Ovary (tissue), 7 donors: ENCODE measurements at regions not wholly inside any gene's neighbourhood (a gene's known extent, or its start where the extent isn't known, plus 50 kb on each side); places are given as distances from the start of the nearest gene placed in this dataset.

Source experiments
- DNase-seq, 5 donors: peaks; one replicate each; pipeline ENCODE4 v3.0.0-alpha.2; 2019 to 2020
- H3K27ac ChIP-seq, 2 donors: fragments of 200-600 bp; one replicate each; pipeline versions ENCODE4 v1.5.1 to v1.8.0; 2019 to 2022
- H3K27me3 ChIP-seq: fragments of 200-600 bp; one replicate; pipeline ENCODE4 v1.8.0; 2022
- H3K36me3 ChIP-seq: fragments of 200-600 bp; sonication (generic); one replicate; pipeline ENCODE4 v1.5.1; 2019
- H3K4me1 ChIP-seq: one replicate; pipeline ENCODE4 v1.8.1; 2013; ENCODE audit warnings: mild to moderate bottlenecking, moderate library complexity; ENCODE audit not compliant: insufficient read depth
- H3K4me3 ChIP-seq: fragments of 200-600 bp; sonication (generic); one replicate; pipeline ENCODE4 v1.5.1; 2017
- H3K9me3 ChIP-seq, 2 donors: fragments of 200-600 bp in 1 of 2; sonication (generic) in 1 of 2; one replicate each; pipeline versions ENCODE4 v1.5.1 to v1.8.1; 2013 to 2019; ENCODE audit warnings: mild to moderate bottlenecking in 1 of 2, moderate library complexity in 1 of 2
- EP300 ChIP-seq: sonication (generic); formaldehyde crosslinking; IDR thresholded peaks from one replicate; pipeline ENCODE4 v1.6.1; 2017; ENCODE audit warnings: antibody characterized with exemption
- POLR2A ChIP-seq: fragments of 450-650 bp; IDR thresholded peaks from one replicate; pipeline ENCODE4 v1.6.1; 2017; ENCODE audit warnings: antibody characterized with exemption, mild to moderate bottlenecking, moderate library complexity
- WGBS, 3 donors: extraction: QIAGEN DNeasy Blood & Tissue Kit in 1 of 3; methylation state at CpG; one replicate each; pipeline versions ENCODE4 v1.1.5 to v1.1.7; 2013 to 2017; 5-methylcytosine and 5-hydroxymethylcytosine counted together
- intact Hi-C, 4 donors: fragments of 100-400 bp; cut with DNase I; formaldehyde crosslinking; loops; one replicate each; pipeline versions ENCODE4 v1.11.0 to v1.15.1; 2022 to 2023
- TF ChIP-seq, protein P1 (sequence below), 3 donors: fragments of 450-650 bp in 2 of 3; fragments of 200-600 bp in 1 of 3; IDR thresholded peaks; one replicate each; pipeline versions ENCODE4 v1.5.1 to v1.8.0; 2016 to 2022; ENCODE audit warnings: antibody characterized with exemption in 3 of 3, mild to moderate bottlenecking in 1 of 3
- donor health status: DM: no; HTN: no; CAD: no; lungs with moderate emphysema.
- donor health status: DM: no; HTN: no; CAD: no.
- donor health status: Bipolar disorder and iron deficiency.
- donor health status: DM: no; HTN: no; CAD: no.
- donor health status: DM: yes; HTN: yes; CAD: no.

DNA sequence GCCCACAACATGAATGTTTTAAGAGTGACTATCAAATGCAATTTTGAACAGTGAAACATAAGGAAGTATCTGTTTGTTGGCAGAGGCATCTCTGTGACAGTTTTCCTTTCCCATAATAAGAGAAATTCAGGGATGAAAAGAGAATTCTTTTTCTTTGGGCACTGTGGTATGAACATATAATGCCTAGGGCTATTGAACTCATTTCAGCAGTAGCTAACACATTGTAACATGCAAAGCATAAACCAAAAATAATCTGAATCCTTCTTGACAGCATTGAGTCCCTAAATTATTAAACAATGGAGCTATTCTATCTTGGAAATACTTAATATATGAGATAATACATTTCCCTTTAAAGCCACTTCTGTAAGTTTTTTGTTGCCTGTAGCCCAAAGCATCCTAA is 633.0 kb upstream of the B3GALT2 start:
- H3K4me3 ChIP-seq = no peak overlapping the region
- intact Hi-C loops = no loop called here
- no peaks in the 10 kb centered on the region for H3K9me3 ChIP-seq
- TF ChIP-seq EP300 (no peak), POLR2A (no peak)
- TF ChIP-seq, protein P1, sequence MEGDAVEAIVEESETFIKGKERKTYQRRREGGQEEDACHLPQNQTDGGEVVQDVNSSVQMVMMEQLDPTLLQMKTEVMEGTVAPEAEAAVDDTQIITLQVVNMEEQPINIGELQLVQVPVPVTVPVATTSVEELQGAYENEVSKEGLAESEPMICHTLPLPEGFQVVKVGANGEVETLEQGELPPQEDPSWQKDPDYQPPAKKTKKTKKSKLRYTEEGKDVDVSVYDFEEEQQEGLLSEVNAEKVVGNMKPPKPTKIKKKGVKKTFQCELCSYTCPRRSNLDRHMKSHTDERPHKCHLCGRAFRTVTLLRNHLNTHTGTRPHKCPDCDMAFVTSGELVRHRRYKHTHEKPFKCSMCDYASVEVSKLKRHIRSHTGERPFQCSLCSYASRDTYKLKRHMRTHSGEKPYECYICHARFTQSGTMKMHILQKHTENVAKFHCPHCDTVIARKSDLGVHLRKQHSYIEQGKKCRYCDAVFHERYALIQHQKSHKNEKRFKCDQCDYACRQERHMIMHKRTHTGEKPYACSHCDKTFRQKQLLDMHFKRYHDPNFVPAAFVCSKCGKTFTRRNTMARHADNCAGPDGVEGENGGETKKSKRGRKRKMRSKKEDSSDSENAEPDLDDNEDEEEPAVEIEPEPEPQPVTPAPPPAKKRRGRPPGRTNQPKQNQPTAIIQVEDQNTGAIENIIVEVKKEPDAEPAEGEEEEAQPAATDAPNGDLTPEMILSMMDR (IDR thresholded peaks at IDR 0.05) = no peak
- no peak for DNase-seq
- no peaks in the 10 kb centered on the region for H3K27me3 ChIP-seq
- no peak overlapping the region for H3K27ac ChIP-seq
- no peaks in the 10 kb centered on the region for H3K36me3 ChIP-seq
- no peaks in the 10 kb centered on the region for H3K4me1 ChIP-seq

DNA sequence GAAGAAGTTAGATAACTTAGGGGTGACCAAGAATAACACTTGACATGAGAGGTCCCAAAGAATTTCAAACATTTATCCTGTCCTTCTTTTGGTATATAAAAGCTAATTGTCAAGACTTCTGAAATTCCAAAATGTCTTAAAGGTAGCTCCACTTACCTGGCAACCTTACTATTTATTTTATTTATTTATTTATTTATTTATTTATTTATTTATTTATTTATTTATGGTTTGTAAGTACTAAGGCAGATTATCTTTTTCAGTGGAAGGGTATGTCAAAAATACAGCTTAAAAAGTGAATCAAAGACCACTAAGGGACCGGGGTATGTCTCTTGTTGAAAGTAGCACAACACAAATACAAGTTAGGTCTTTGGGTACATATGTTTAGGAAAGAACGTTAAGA is 620.8 kb upstream of the B3GALT2 start:
- 78 to 84% (median 83%) methylated on average over 2 of the region's 2 CpGs for WGBS, 3 donors
- TF ChIP-seq POLR2A = no peak
- no peak for TF ChIP-seq EP300
- TF ChIP-seq, protein P1 (IDR thresholded peaks at IDR 0.05) = no peak
- H3K4me1 ChIP-seq = no peaks in the 10 kb centered on the region
- H3K36me3 ChIP-seq = no peaks in the 10 kb centered on the region
- no peak overlapping the region for H3K4me3 ChIP-seq
- intact Hi-C loops = no loop called here
- no peaks in the 10 kb centered on the region for H3K27me3 ChIP-seq
- no peaks in the 10 kb centered on the region for H3K9me3 ChIP-seq
- no peak for DNase-seq
- H3K27ac ChIP-seq = no peak overlapping the region

DNA sequence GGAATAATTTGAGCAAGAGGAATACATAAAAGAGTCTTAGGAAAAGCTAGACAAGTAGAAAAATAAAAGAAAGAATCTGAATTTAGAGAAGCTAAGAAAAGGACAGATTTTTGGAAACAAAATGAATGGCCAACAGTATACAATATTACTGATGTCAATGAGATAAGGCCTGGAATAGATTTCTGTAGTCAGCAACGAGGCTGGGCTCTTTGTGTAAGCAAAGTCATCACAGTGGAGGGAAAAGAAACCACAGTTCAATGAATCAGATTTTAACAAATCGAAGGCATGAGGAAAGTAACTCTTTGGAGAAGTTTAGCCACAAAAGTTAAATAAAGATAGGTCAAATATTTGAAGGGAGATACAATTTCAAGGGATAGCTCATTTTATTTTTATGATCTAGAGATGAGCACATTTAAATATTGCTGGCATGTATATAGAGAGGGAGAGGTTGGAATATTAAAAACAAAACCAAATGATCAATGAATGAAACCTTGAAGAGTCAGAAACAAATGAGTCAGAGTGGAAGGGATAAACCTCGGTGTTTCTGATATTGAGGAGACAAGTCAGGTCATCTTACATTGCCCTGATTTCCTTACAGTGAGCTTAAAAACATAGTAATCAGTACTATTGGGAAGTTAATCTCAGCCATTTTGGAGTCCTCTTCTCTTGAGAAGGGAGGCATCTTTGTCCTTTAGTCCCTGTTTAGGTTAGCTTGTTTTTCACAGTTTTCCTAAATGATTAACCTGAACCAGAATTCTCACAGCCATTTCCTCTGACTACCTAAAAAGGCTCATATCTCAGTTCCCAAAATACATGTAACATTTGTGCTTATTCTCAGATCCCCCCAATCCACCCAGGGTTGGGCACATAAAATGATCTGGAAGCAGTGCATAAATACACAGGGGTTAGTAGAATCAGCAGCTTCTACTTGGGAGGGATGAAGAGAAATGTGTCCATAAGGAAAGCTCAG is 620.0 kb upstream of the B3GALT2 start:
- WGBS, 3 donors = 70 to 75% (median 73%) methylated on average over 3 of the region's 3 CpGs
- H3K27me3 ChIP-seq = no peaks in the 10 kb centered on the region
- intact Hi-C loops = no loop called here
- no peaks in the 10 kb centered on the region for H3K4me1 ChIP-seq
- H3K27ac ChIP-seq = no peak overlapping the region
- DNase-seq = no peak
- no peak overlapping the region for H3K4me3 ChIP-seq
- H3K36me3 ChIP-seq = no peaks in the 10 kb centered on the region
- H3K9me3 ChIP-seq = no peaks in the 10 kb centered on the region
- TF ChIP-seq, protein P1 (IDR thresholded peaks at IDR 0.05) = no peak
- TF ChIP-seq EP300 (no peak), POLR2A (no peak)

DNA sequence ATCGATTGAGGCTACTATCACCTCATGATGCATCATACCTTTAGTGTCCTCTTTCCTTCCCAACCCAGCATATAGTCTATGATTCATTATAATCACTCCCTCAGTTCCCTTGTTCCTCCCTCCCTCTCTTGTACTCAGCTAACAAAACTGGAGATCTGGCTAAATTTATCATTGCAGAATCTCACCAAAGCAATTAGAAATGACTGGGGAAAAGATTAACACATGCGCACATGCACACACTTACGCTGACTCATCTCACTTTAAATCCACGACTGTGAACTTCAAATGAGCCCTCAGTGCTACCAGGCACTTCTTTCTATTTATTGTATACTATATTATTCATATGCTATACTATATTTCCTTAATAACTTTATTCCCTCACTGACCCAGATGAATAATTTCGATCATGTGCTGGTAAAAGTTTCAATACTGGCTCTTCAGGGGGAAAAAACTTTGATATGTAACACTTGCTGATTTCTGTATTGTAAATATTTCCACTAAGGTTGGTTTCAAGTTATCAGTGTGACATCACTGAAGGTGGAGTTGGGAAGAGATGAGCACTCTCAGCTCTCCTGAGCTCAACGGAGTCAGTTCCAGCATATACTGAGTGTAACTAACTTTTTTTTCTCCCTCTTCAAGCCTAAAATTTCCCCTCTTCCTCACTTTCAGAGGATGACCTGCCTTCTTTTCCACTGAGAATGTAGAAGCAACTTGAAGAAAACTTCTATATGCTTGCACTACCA is 613.7 kb upstream of the B3GALT2 start:
- TF ChIP-seq EP300 (no peak), POLR2A (no peak)
- TF ChIP-seq, protein P1 (IDR thresholded peaks at IDR 0.05) = no peak
- intact Hi-C loops = no loop called here

More for the DNA sequence above, 613.7 kb upstream of the B3GALT2 start:
- no peaks in the 10 kb centered on the region for H3K36me3 ChIP-seq
- 73 to 92% (median 90%) methylated on average over 6 of the region's 6 CpGs for WGBS, 3 donors
- no peak overlapping the region for H3K4me3 ChIP-seq
- no peaks in the 10 kb centered on the region for H3K9me3 ChIP-seq
- H3K4me1 ChIP-seq = no peaks in the 10 kb centered on the region
- DNase-seq = no peak
- no peaks in the 10 kb centered on the region for H3K27me3 ChIP-seq
- no peak overlapping the region for H3K27ac ChIP-seq
